Small intestine (tissue), 7 donors: ENCODE measurements at regions not wholly inside any gene's neighbourhood (a gene's known extent, or its start where the extent isn't known, plus 50 kb on each side); places are given as distances from the start of the nearest gene placed in this dataset.
"Not testable (repeated sequence)": the region's sequence is repeated elsewhere in the genome, so short reads cannot be mapped to it uniquely, and the experiment has no call there.

Experiments
- DNase-seq, 2 donors: peaks; one replicate each; pipeline versions ENCODE4 v3.0.0 to v3.0.0-alpha.2; 2013
- FAIRE-seq: peaks from 2 replicates; lab custom pipeline; 2012; peaks lifted over from hg19 to GRCh38; lab: Jason Lieb, UNC
- H3K27ac ChIP-seq, 3 donors: one replicate each; pipeline ENCODE4 v1.5.1; 2013; ENCODE audit warnings: low read length in 2 of 3, mild to moderate bottlenecking in 2 of 3, control low read depth in 1 of 3, inconsistent platforms in 1 of 3, low read depth in 1 of 3, moderate library complexity in 1 of 3
- H3K27me3 ChIP-seq, 3 donors: one replicate each; pipeline ENCODE4 v1.6.1; 2013; ENCODE audit warnings: low read length in 3 of 3, inconsistent platforms in 1 of 3; ENCODE audit not compliant: control insufficient read depth in 3 of 3, insufficient read depth in 3 of 3
- H3K36me3 ChIP-seq, 3 donors: one replicate each; pipeline ENCODE4 v1.6.1; 2013; ENCODE audit warnings: low read length in 3 of 3, inconsistent platforms in 1 of 3, low read depth in 1 of 3, mild to moderate bottlenecking in 1 of 3, moderate library complexity in 1 of 3; ENCODE audit not compliant: control insufficient read depth in 3 of 3, insufficient read depth in 2 of 3
- H3K4me1 ChIP-seq, 3 donors: one replicate each; pipeline ENCODE4 v1.6.1; 2013; ENCODE audit warnings: low read length in 2 of 3, inconsistent platforms in 1 of 3, low read depth in 1 of 3, mild to moderate bottlenecking in 1 of 3, moderate library complexity in 1 of 3; ENCODE audit not compliant: control insufficient read depth in 3 of 3, insufficient read depth in 2 of 3
- H3K4me3 ChIP-seq, 3 donors: one replicate each; pipeline ENCODE4 v1.5.1; 2013; ENCODE audit warnings: low read length in 3 of 3, control low read depth in 1 of 3, inconsistent platforms in 1 of 3, low read depth in 1 of 3, mild to moderate bottlenecking in 1 of 3, moderate library complexity in 1 of 3
- H3K9me3 ChIP-seq, 2 donors: one replicate each; pipeline ENCODE4 v1.6.1; 2013; ENCODE audit warnings: low read depth in 1 of 2, low read length in 1 of 2; ENCODE audit not compliant: control insufficient read depth in 2 of 2, insufficient read depth in 1 of 2
- WGBS, 3 donors: extraction: QIAGEN DNeasy Blood & Tissue Kit; methylation state at CpG; one replicate each; pipeline ENCODE4 v1.1.7; 2013; 5-methylcytosine and 5-hydroxymethylcytosine counted together
- donor health status: healthy with polysubstance abuse.
- donor health status: control.
- donor health status: control.
- donor health status: Bipolar disorder and iron deficiency.
- donor health status: healthy.

- FAIRE-seq, result no peak
- no peaks in the 10 kb centered on the region for H3K9me3 ChIP-seq
- no peaks in the 10 kb centered on the region for H3K36me3 ChIP-seq
- no peaks in the 10 kb centered on the region for H3K4me1 ChIP-seq
- H3K27ac ChIP-seq, result no peak overlapping the region
- no peaks in the 10 kb centered on the region for H3K27me3 ChIP-seq
- no peak overlapping the region for H3K4me3 ChIP-seq
- WGBS, 3 donors, result 76 to 81% (median 81%) methylated on average over 3 of the region's 3 CpGs
- DNase-seq, result no peak
Measured at GRCh38 chr13:94822356-94822755, 110.0 kb upstream of the SOX21 start.

- FAIRE-seq, result no peak
- Histone ChIP-seq H3K9me3 (no peaks in the 10 kb centered on the region), H3K27me3 (no peaks in the 10 kb centered on the region), H3K4me3 (no peak overlapping the region), H3K36me3 (no peaks in the 10 kb centered on the region), H3K4me1 (no peaks in the 10 kb centered on the region), H3K27ac (no peak overlapping the region)
- DNase-seq, result no peak
- WGBS, 3 donors, result 96 to 97% (median 96%) methylated on average over 7 of the region's 7 CpGs
Measured at GRCh38 chr13:94816256-94816655, 103.9 kb upstream of the SOX21 start.

GRCh38 chr13:94813920-94814475 is 101.7 kb upstream of the SOX21 start:
- H3K27me3 ChIP-seq, result no peaks in the 10 kb centered on the region
- DNase-seq (no peak), FAIRE-seq (no peak)
- no peak overlapping the region for H3K27ac ChIP-seq
- 70 to 86% (median 79%) methylated on average over 4 of the region's 4 CpGs for WGBS, 3 donors
- H3K36me3 ChIP-seq, result no peaks in the 10 kb centered on the region
- H3K9me3 ChIP-seq, result no peaks in the 10 kb centered on the region
- no peak overlapping the region for H3K4me3 ChIP-seq
- H3K4me1 ChIP-seq, result no peaks in the 10 kb centered on the region

GRCh38 chr13:94811753-94812152 is 99.4 kb upstream of the SOX21 start:
- FAIRE-seq (no peak), DNase-seq (no peak)
- Histone ChIP-seq H3K27me3 (peaks cover 0 to 2% (median 0%) of the 10 kb centered on the region in 3 donors), H3K4me1 (no peaks in the 10 kb centered on the region), H3K4me3 (no peak overlapping the region), H3K27ac (no peak overlapping the region), H3K36me3 (no peaks in the 10 kb centered on the region), H3K9me3 (no peaks in the 10 kb centered on the region)

- Histone ChIP-seq H3K4me3 (no peak overlapping the region), H3K27me3 (no peaks in the 10 kb centered on the region), H3K27ac (no peak overlapping the region), H3K36me3 (no peaks in the 10 kb centered on the region), H3K9me3 (no peaks in the 10 kb centered on the region), H3K4me1 (no peaks in the 10 kb centered on the region)
- 71 to 82% (median 76%) methylated on average over 5 of the region's 5 CpGs for WGBS, 3 donors
- no peak for DNase-seq
- no peak for FAIRE-seq
Measured at GRCh38 chr13:94800423-94800822, 88.1 kb upstream of the SOX21 start.

DNA sequence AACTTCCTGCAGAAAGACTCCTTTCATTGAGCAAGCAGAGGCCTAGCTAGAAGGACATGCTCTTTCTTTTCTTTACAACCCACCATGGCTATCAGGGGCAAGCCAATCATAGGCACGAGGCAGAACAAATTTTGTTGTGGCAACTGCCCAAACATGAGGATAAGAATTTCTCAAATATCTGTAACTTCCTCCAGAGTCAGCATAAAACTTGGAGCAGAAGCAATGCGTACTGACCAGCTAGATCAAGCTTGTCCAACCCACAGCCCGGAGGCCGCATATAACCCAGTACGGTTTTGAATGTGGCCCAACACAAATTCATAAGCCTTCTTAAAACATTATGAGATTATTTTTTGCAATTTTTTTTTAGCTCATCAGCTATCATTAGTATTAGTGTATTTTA is 87.0 kb upstream of the SOX21 start:
- Histone ChIP-seq H3K27ac (no peak overlapping the region), H3K4me3 (no peak overlapping the region), H3K36me3 (no peaks in the 10 kb centered on the region), H3K27me3 (no peaks in the 10 kb centered on the region), H3K9me3 (no peaks in the 10 kb centered on the region), H3K4me1 (no peaks in the 10 kb centered on the region)
- 79 to 85% (median 85%) methylated on average over 5 of the region's 5 CpGs for WGBS, 3 donors
- DNase-seq (no peak), FAIRE-seq (no peak)

DNA sequence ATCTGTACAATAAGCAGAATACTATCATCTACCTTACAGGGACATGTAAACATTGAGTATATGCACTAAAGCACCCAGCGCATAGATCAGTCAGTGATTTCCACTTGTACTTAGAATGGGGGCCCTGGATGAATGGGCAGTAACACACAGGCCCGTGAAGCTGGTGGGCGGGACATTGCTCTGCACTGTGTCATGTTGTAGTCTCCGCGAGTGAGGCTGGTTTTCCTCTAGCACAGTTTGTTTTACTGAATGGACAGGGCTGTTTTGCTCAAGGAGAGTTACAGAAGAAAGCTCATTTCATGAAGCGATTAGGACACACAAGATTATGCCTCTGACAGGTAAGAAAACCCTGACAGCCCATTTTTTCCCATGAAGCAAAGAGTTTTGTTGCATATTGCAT is 86.4 kb upstream of the SOX21 start:
- DNase-seq (no peak), FAIRE-seq (no peak)
- Histone ChIP-seq H3K9me3 (no peaks in the 10 kb centered on the region), H3K36me3 (no peaks in the 10 kb centered on the region), H3K4me3 (no peak overlapping the region), H3K4me1 (no peaks in the 10 kb centered on the region), H3K27me3 (no peaks in the 10 kb centered on the region), H3K27ac (no peak overlapping the region)
- 72 to 87% (median 81%) methylated on average over 6 of the region's 6 CpGs for WGBS, 3 donors

- Histone ChIP-seq H3K36me3 (no peaks in the 10 kb centered on the region), H3K27me3 (no peaks in the 10 kb centered on the region), H3K4me3 (no peak overlapping the region), H3K27ac (no peak overlapping the region), H3K9me3 (no peaks in the 10 kb centered on the region), H3K4me1 (no peaks in the 10 kb centered on the region)
- FAIRE-seq (no peak), DNase-seq (no peak)
- 77 to 83% (median 77%) methylated on average over 7 of the region's 7 CpGs for WGBS, 3 donors
Measured at GRCh38 chr13:94795292-94795691, 82.9 kb upstream of the SOX21 start.

DNA sequence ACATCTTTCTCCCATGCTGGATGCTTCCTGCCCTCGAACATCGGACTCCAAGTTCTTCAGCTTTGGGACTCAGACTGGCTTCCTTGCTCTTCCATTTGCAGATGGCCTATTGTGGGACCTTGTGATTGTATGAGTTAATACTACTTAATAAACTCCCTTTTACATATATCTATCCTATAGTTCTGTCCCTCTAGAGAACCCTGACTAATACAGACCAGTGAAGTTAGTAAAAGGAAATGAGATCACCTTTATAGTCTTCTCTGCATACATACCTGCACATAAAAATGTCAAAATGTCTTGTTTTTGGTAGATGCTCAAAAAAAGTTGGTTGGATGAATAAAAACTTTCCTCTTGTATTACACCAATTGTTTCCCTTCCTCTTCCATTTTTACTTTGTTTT is 73.9 kb upstream of the SOX21 start:
- not testable (repeated sequence) for FAIRE-seq, H3K4me3 ChIP-seq, DNase-seq, H3K27me3 ChIP-seq, H3K9me3 ChIP-seq, H3K36me3 ChIP-seq, H3K27ac ChIP-seq, H3K4me1 ChIP-seq
- WGBS, 3 donors, result 68 to 97% (median 74%) methylated on average over 2 of the region's 2 CpGs
